ENCODE measurements at regions not wholly inside any gene's neighbourhood (a gene's known extent, or its start where the extent isn't known, plus 50 kb on each side); places are given as distances from the start of the nearest gene placed in this dataset.
"Not testable (repeated sequence)": the region's sequence is repeated elsewhere in the genome, so short reads cannot be mapped to it uniquely, and the experiment has no call there.

DNA sequence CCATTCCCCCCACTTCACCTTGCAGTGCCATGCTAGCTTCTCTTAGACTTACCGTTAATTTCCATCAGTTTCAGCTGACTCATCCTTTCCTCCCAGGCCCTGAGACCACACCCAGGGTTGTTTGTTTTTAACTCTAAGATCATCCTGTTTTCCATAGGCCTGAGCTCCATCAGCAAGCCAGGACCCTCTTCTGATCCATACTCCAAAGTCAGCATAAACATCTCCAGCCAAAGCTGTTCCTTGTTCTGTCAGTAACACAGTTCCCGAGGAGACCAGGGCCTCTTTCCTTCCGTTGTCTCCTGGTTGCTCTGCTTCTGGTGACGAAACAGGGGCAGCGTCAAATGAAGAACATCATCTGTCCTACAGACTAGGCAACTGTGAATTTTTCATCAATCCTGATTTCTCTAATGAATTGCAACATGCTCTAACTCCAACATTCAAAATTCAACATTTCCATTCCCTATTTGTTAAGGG is 83.8 kb upstream of the HNF1B start:
- DNase-seq: peak; percentile 69

DNA sequence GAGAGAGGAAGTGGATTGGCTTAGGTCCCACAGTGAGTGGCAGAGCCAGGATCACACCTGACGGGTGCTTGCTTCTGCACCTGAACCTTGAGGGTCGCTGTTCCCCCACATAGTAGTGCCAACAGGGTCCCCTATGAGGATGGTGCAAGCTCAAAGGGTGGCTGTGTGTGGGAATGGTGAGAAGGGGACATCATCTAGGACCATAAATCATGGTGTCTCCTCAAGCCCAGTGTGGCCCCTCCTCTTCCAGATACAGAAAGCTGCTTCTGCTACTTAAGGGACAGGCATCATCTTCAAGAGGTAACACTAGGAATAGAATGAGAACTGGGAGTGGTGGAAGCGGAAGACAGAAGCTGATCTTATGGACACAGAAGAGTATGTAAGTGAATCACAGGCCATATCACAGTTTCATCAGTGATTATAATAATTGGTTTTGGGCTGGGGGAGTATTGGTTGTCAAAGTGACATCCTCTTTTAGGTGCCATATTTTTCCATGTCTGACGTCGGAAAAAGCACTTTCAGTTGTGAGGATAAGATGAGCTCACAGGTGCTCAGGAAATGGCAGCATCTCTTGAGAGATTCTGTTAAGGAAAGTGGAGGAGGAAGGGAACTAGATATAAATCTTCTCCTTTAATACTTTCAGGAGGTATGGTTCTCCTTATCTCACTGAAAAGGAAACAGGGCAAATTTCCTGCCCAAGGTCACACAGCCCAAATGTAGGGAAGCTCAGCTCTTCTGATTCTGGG is 83.2 kb upstream of the HNF1B start:
- DNase-seq: no peak

DNA sequence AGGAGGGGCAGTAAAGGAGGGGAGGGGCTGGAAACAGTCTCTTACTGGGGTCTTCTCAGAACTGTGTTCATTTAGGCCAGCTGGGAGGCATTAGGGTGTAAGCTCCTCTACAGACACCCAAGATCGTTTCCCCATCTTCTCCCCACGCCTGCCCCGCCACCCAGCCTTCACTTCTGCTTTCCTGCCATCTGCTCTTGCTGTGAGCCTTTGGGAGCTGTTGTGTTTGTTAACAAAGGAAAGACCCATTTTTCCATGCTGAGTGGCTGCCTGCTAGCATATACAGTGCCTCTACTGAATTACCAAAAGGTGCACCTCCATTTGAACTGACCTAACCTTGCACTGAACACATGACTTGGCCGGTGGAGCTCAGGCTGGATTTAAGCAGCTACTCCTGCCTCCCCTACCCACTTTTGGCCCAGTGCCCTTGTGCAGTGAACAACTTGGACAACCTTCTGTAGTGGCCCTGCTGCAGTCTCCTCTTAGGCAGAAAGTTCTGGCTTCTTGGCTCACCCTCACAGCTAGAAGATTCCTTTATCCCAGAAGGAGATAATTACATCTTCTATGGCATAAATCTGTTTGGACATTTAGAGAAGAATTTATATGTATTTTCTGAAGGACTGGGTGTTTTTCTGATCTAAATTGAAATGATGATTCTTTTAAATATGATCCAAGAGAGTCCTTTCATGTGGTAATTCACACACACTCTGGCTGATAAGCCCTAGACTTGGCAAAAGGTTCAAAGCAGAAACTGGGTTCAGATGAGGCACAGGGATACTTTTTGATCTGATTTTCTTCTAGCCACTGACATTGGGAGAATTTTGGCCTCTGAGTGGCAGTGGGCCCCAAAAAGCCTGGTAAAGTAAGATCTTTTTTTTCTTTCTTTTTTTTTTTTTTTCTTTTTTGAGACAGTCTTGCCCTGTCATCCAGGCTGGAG is 81.9 kb upstream of the HNF1B start:
- DNase-seq: peak; percentile 76

DNA sequence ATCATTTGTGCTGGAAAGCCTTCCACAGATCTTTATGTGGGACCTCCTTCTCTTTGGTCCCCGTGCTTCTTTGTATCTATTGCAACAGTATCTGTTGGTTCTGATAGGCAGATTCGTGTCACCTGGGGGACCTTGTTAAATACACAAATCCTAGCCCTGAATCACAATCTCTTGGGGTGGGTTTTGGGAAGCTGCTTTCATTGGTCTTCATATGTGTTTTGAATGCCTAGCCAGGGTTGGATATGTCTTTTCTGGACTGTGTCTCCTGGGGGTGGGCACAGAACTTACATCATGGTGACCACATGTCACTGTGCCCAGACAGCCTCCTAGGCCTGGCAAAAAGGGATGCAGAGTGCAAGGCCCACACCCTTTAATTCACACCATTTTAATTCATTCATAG is 81.0 kb upstream of the HNF1B start:
- DNase-seq: no peak

DNA sequence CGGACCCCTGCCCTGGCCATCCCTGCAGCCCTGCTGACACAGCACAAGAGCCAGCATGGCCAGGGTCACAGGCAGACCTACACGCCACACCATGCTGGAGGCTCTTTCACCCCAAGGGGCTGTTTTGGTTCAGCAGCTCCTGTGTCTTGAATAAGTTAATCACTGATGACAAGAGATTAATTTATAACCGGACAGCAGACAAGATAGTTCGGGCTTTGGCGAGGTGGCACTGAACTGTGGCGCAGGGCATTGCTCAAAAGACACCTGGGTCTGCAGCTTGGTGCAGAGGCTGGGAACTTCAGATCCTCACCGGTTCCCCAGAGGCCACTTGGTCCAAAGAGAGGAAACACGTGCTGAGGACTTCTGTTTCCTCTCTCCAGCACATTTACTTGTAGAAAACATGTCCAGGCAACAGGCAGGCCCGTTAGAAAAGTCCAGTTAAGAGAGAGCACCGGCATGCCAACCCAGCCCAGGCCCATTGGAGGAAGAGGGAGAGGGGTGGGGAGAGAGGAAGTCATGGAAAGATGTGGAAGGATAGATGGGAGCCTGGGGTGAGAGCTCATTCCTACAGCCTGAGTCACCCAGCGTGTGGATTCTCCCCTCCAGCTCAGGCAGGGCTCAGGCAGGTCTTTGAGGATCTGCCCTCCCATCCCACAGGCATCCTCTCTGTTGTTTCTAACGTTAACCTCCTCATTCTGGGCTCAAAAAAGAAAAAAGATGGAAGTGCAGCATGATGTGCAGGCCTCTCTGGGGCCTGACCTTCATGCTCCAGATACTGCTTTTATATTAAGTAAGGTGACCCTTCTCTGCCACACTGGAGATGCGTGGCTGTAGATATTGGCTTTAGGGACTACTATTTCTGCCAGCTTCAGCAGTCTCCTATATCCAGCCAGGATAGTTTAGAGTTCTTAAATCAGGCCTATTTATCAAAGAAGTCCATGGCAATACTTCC is 80.0 kb upstream of the HNF1B start:
- DNase-seq: no peak

DNA sequence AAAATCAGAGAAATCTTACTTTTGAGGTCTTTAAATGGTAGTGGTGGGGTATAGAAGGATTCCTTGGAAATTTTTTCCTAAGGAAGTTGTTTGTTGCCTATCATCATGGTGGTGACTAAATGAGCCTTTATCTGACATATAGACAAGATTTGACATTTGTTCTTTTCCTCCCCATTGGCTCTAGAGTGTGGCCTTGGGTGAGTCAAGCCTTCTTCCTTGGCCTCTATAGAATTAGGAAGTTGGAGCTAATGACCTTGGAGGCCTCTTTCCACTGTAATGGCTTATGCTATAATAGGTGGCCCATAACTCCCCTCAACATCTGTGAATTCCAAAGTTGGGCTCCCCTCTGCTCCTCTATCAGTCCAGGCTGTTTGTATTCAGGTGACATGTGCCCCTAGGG is 79.1 kb upstream of the HNF1B start:
- DNase-seq: no peak

DNA sequence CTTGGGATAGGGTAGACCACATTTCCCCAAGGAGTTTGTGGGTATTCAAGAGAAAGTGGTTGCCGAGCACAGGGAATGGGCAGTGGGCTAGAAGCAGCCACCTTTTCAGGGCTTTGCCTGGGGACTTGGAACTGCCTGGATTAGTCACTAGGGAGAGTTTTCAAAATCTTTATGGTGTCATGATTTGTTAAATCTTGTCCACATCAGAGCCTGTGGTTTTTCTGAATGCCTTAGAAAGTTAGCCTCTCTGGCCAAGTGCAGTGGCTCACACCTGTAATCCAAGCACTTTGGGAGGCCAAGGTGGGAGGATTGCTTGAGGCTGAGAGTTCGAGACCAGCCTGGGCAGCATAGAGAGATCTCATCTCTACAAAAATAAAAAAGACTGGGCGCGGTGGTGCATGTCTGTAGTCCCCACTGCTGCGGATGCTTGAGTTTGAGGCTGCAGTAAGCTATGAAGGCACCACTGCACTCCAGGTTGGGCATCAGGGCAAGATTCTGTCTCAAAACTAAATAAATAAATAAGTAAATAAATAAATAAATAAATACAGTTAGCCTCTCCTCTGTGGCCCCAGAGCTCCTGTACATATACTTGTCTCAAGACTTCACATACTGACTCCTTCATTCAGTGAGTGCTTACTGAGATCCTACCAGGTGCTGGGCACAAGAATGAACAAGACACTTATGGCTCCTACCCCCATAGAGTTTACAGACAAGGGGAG is 76.3 kb upstream of the HNF1B start:
- no peak for DNase-seq

DNA sequence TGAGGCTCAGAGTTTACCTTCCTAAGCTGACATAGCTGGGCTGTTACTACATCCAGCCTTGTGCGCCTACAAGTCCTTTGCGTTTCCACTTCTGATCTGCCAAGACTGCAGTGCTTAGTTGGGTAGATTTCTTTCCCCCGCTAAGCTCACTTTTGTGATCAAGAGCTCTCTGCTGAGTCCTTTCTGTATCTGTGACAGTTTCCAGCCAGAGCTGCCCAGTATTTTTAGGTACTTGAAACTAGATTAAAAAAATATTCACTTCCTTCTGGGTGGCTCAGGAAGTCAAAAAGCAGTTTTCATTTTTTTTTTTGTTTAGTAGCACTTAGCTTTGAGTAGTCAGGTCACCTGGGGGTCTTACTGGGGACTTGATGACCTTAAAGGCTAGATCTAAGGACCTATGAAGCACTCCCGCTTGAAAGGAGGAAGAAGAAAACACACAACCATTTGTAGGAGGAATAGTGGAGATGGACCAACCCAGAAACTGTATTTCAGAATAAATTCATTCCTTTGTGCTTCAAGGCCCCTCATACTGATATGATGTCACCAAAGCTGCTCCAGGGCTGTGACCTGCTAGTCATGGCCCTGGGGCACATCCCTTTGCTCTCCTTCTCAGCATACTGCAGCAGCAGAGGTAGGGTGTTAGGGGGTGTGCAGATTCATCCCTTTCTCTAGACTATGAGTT is 75.6 kb upstream of the HNF1B start:
- DNase-seq: peak; percentile 38

DNA sequence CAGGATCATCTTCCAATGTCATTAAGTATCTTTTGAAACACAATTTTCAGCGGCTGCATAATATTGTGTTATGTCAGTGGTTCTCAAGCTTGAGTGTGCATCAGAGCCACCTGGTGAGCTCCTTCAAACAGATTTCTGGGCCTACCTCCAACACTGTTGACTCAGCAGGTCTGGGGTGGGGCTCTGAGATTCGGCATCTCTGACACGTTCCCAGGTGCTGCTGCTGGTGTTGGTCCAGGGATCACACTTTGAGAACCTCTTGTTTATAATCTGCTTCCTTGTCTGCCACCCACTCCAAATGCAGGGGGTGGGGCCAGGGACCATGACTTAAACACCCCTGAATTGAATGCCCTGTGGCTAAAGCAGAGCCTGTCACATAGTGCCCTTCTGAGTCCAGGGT is 73.8 kb upstream of the HNF1B start:
- no peak for DNase-seq

DNA sequence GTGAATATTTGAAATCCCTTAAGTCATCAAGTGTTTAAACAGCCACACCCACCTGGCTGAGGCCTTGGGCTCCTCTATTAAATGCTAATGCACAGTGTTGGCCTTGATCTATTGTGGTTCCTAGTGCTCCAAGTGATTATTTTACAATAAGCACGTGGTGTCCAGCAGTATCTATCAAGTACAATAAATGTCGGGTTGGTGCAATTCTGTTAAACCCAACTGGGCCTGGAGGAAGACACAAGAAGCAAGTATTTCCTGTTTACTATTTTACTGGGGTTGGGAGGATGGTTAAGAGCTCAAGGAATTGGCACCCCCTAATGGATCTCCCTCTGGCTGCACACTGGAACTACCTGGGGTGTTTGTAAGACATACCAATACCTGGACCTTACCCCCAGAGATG is 72.1 kb upstream of the HNF1B start:
- no peak for DNase-seq

DNA sequence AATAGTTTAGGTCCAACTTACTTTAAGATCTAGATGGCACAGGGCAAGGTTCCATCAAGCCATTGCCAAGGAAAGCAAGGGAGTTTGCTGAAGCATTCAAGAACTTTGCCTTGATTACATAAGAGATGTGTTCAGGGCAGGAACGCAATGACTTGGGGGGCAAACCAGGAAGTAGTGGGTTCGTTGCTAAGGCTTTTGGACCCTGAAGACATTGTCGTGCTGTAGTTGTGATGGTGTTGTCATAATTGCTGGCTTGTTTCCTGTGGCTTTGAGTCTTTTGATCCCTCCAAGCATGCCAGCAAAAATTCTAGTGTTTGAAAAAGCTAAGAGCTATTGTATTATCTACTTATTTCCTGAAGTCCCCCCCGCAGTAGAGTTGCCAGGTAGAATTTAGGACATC is 70.7 kb upstream of the HNF1B start:
- DNase-seq: peak; percentile 45

DNA sequence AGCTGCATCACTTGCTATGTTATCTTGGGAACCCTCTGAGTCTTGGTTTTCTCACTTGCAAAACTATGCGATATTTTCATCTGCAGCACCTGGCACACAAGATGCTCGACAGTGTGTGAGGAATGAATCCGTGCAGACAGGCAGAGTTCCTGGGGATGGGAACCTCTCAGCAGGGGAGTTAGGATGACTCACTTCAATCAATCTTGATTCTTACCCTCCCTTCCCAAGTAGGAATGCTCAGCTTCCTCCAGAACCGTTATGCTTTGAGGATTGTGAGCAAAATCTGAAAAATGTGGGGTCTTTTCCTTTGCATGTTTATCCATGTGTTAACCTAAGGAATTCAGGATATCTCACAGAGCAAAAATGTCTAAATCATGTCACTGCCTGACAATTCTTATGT is 68.9 kb upstream of the HNF1B start:
- no peak for DNase-seq

DNA sequence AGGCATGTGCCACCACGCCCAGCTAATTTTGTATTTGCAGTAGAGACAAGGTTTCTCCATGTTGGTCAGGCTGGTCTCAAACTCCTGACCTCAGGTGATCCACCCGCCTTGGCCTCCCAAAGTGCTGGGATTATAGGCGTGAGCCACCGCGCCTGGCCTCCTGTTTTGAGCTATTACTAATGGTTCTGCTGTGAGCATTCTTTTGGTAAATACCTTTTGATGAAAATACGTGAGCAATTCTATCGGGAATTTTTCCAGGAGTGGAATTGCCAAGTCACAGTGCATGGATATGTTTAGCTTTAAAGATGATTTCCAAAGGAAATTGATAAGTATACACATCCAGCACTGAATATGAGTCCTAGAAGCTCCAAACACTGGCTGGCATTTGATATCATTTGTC is 64.0 kb upstream of the HNF1B start:
- DNase-seq: not testable (repeated sequence)

DNA sequence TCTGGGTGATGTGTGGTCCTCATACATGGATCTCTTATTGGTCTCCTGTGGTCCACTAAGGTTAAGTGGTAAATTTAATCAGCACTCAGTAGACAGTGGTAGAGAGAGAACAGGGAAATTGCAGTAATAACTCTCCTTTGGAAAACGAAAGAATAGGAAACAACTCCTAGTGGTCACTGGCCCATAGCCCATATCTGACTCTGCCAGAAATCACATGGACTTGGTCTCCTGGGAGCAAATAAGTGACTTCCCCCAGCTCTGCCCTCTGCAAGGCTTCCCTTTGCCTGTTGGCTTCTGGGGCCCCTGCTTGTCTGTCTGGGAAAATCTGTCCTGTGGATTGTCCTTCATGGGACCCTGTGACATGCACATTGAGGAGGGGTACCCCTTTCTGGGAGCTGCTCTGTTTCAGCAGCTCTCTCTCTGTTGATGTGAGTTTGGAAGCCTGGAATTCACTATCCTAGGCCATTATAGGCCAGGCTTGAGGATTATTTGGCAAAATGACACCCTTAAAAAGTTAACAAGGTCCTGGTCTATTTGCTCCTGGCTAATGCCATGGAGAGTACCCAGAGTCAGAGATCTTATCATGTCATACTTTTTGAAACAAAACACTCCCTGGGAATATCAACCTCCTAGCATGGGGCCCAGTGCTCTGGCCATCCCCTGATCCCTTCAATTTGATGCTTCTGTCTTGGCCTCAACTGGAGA is 58.0 kb upstream of the HNF1B start:
- DNase-seq: no peak

DNA sequence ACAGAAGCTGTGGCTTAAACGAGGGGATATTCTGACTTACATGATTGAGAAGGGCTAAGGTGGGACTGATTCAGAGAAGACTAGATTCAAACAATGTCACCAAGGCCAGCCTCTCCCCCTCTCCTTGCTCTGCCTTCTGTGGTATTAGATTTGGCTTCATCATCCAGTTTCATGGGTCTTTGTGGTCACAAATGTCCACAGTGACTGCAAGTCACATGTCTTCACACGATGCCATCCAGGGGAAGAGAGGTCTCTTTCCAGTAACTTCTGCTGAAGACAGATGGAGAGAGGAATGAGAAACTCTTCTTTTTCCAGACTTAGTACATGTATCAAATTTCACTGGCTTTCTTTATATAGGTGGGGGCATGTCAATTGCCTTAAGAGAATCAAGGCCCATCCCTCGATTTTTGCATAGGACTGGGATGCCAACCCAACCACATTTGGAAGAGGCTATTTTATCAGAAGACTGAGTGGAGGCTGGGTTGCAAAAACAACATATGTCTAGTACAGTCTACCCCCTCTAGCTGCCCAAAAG is 57.3 kb upstream of the HNF1B start:
- no peak for DNase-seq

DNA sequence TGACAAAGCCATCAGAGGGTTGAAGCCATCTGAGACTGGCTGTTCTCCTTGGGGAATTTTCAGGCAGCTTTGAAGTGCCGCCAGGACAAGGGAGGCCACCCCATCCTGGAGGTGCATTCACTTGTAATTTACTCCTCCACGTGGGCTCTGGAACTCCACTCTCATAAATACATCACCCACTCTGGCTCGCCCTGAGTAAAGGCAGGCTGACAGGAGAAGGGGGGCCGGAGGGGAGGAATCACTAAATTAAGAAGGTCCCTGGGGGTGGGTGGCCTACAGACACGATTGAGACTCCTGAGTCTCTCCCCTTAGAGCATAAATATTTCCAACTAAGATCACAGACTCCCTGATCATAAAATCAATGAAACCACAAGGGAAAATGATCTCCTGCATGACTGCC is 56.3 kb upstream of the HNF1B start:
- DNase-seq: no peak

DNA sequence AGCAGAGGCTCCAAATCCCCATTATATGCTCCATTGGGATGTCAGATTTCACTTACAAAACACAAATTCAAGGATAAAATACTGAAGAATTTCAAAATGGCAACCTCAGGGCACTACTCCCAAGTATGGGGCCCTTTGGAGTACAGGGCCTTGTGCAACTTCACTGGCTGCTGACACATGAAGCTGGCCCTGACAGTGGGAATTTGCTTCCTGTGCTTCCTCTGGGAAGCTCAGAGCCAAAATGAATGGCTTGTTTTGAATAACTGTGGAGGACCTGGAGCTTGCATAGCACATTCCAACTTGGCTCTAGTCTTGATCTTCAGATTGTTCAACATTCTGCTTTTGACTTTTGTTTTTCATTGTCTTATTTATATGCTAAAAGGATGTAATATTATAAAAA is 52.3 kb upstream of the HNF1B start:
- DNase-seq: no peak

DNA sequence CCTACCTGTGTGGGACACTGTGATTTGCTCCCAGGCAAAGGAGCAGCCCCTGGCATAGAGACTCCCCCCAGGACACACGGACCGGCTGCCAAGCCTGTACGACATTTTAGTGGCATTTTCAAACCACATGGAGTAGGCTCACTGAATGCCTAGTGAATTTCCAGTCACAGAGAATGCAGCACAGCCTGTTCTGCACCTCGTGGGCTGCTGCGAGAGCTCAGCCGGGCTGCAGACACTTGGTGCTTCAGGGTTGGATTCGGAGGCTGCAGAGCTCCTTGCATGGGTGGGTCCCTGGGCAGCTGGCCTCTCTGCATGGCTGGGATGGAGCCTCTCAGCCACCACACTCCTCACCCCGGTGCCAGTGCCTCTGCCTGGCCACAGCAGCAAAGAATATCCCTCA is 51.2 kb upstream of the HNF1B start:
- no peak for DNase-seq

All from hematopoietic multipotent progenitor cell treated with erythropoietin and hydrocortisone succinate and interleukin-3 and kit ligand, for 4 days (in vitro differentiated cells).